Pancreas (tissue), 10 donors: ENCODE measurements at regions not wholly inside any gene's neighbourhood (a gene's known extent, or its start where the extent isn't known, plus 50 kb on each side); places are given as distances from the start of the nearest gene placed in this dataset.

Experiments used
- ATAC-seq, 4 donors: fragments of 200-7000 bp; cut with Tn5 transposase; one replicate each; pipeline versions ENCODE4 v1.8.0 to v1.9.1; 2020; ENCODE audit warnings: mild to moderate bottlenecking in 4 of 4, moderate library complexity in 4 of 4
- DNase-seq, 6 donors: peaks; one replicate each; pipeline ENCODE4 v3.0.0-alpha.2; 2020
- FAIRE-seq: peaks from 2 replicates; lab custom pipeline; 2012; peaks lifted over from hg19 to GRCh38; lab: Jason Lieb, UNC
- H3K27ac ChIP-seq, 4 donors: fragments of 200-600 bp; sonication (generic); 1 replicate in 3 of 4; 2 replicates in 1 of 4; pipeline versions ENCODE4 v1.5.0 to v1.8.0; 2020
- H3K27me3 ChIP-seq, 4 donors: fragments of 200-600 bp; one replicate each; pipeline ENCODE4 v1.8.0; 2021
- H3K36me3 ChIP-seq, 3 donors: fragments of 200-600 bp; sonication (generic) in 1 of 3; one replicate each; pipeline versions ENCODE4 v1.5.0 to v1.8.0; 2020 to 2021
- H3K4me1 ChIP-seq, 3 donors: fragments of 200-600 bp; one replicate each; pipeline ENCODE4 v1.8.0; 2021
- H3K4me3 ChIP-seq, 4 donors: fragments of 200-600 bp; sonication (generic) in 2 of 4; one replicate each; pipeline versions ENCODE4 v1.5.0 to v1.8.0; 2020 to 2021
- H3K9me3 ChIP-seq, 4 donors: fragments of 200-600 bp; one replicate each; pipeline ENCODE4 v1.8.0; 2021
- WGBS, 2 donors: extraction: QIAGEN DNeasy Blood & Tissue Kit; methylation state at CpG; one replicate each; pipeline ENCODE4 v1.1.7; 2013; 5-methylcytosine and 5-hydroxymethylcytosine counted together
- intact Hi-C, 3 donors: fragments of 100-400 bp; cut with DNase I; formaldehyde crosslinking; loops; one replicate each; pipeline versions ENCODE4 v1.11.1 to v1.14.2; 2022
- TF ChIP-seq, protein P1 (sequence below), 4 donors: fragments of 200-600 bp; sonication (generic) in 3 of 4; IDR thresholded peaks; one replicate each; pipeline versions ENCODE4 v1.5.0 to v1.8.0; 2021; ENCODE audit warnings: antibody characterized with exemption in 4 of 4
- donor health status: healthy with polysubstance abuse.
- donor health status: DM: no; HTN: no; CAD: no; lungs with moderate emphysema.
- donor health status: DM: no; HTN: no; CAD: no.
- donor health status: control.
- donor health status: control.
- donor health status: Bipolar disorder and iron deficiency.
- donor health status: DM: yes; HTN: yes; CAD: no.
- donor health status: DM: no; HTN: no; CAD: no.
- donor health status: DM: no; HTN: no; CAD: no.
- donor health status: DM: yes; HTN: yes; CAD: no.

DNA sequence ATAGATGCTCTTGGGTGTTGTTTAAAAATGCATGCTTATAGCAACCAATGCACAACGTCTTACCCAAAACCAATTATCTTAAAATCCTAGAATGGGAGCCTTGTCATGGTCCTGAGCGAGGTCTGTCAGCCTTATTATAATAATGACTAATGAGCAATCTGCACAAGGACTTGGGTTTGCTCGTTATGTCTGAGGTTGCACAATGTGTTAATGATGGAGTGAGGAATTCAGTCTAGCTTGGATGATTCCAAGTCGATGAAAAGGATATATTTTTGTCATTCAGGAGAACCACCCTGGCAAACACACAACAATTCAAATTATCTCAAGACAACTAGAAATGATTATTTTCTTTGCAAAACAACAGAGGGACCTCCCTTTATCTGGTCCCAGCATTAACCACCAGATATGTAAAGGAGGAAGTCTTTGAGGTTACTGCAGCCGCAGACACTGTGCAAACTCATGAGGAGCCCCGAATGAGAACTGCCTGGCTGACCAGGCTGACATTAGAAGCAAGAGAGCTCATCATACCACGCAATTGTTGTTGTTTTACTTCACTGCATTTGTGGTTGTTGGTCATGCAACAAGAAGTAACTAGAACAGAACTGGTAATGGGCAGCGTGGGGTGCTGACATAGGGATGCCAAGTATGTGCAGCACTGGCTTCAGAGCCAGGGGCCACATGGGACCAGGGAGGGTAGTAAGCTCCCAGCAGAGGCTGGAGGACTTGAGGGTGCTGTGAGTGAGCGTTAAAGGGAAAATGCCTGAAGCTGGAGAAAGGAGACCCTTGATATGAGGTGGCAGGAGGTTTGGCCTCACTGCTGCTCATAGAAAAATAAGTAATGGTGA is 488.3 kb downstream of the CDH26 start:
- Histone ChIP-seq H3K36me3 (no peaks in the 10 kb centered on the region), H3K4me3 (no peak overlapping the region), H3K27ac (no peak overlapping the region), H3K9me3 (no peaks in the 10 kb centered on the region), H3K27me3 (peaks cover 0 to 6% (median 0%) of the 10 kb centered on the region in 4 donors), H3K4me1 (no peaks in the 10 kb centered on the region)
- FAIRE-seq = no peak
- ATAC-seq = no peak
- WGBS, 2 donors = 42 to 57% methylated on average over 9 of the region's 9 CpGs
- TF ChIP-seq, protein P1, sequence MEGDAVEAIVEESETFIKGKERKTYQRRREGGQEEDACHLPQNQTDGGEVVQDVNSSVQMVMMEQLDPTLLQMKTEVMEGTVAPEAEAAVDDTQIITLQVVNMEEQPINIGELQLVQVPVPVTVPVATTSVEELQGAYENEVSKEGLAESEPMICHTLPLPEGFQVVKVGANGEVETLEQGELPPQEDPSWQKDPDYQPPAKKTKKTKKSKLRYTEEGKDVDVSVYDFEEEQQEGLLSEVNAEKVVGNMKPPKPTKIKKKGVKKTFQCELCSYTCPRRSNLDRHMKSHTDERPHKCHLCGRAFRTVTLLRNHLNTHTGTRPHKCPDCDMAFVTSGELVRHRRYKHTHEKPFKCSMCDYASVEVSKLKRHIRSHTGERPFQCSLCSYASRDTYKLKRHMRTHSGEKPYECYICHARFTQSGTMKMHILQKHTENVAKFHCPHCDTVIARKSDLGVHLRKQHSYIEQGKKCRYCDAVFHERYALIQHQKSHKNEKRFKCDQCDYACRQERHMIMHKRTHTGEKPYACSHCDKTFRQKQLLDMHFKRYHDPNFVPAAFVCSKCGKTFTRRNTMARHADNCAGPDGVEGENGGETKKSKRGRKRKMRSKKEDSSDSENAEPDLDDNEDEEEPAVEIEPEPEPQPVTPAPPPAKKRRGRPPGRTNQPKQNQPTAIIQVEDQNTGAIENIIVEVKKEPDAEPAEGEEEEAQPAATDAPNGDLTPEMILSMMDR (IDR thresholded peaks at IDR 0.05) = no peak
- intact Hi-C loops = no loop called here
- no peak for DNase-seq

- 21 to 44% methylated on average over 3 of the region's 3 CpGs for WGBS, 2 donors
- Histone ChIP-seq H3K9me3 (no peaks in the 10 kb centered on the region), H3K27ac (no peak overlapping the region), H3K4me1 (no peaks in the 10 kb centered on the region), H3K27me3 (no peaks in the 10 kb centered on the region), H3K36me3 (no peaks in the 10 kb centered on the region), H3K4me3 (no peak overlapping the region)
- ATAC-seq (no peak), FAIRE-seq (no peak), DNase-seq (no peak)
- intact Hi-C loops = no loop called here
- TF ChIP-seq, protein P1 (IDR thresholded peaks at IDR 0.05) = no peak
Observed at GRCh38 chr20:60447703-60448102, 489.5 kb downstream of the CDH26 start.

GRCh38 chr20:60453388-60454246 is 495.4 kb downstream of the CDH26 start:
- Histone ChIP-seq H3K27ac (no peak overlapping the region), H3K9me3 (no peaks in the 10 kb centered on the region), H3K4me3 (no peak overlapping the region), H3K27me3 (peaks cover 0 to 2% (median 0%) of the 10 kb centered on the region in 4 donors), H3K4me1 (no peaks in the 10 kb centered on the region), H3K36me3 (no peaks in the 10 kb centered on the region)
- WGBS, 2 donors = 52 to 57% methylated on average over 11 of the region's 11 CpGs
- intact Hi-C loops = no loop called here
- ATAC-seq = no peak
- FAIRE-seq = no peak
- TF ChIP-seq, protein P1 (IDR thresholded peaks at IDR 0.05) = no peak
- no peak for DNase-seq

GRCh38 chr20:60454491-60454890 is 496.3 kb downstream of the CDH26 start:
- TF ChIP-seq, protein P1 (IDR thresholded peaks at IDR 0.05) = no peak
- FAIRE-seq (no peak), DNase-seq (no peak), ATAC-seq (no peak)
- Histone ChIP-seq H3K36me3 (no peaks in the 10 kb centered on the region), H3K27me3 (peaks cover 0 to 2% (median 0%) of the 10 kb centered on the region in 4 donors), H3K9me3 (no peaks in the 10 kb centered on the region), H3K4me3 (no peak overlapping the region), H3K4me1 (no peaks in the 10 kb centered on the region), H3K27ac (no peak overlapping the region)
- intact Hi-C loops = no loop called here
- 62 to 80% methylated on average over 8 of the region's 8 CpGs for WGBS, 2 donors
